ENCODE measurements at regions not wholly inside any gene's neighbourhood (a gene's known extent, or its start where the extent isn't known, plus 50 kb on each side); places are given as distances from the start of the nearest gene placed in this dataset.

DNA sequence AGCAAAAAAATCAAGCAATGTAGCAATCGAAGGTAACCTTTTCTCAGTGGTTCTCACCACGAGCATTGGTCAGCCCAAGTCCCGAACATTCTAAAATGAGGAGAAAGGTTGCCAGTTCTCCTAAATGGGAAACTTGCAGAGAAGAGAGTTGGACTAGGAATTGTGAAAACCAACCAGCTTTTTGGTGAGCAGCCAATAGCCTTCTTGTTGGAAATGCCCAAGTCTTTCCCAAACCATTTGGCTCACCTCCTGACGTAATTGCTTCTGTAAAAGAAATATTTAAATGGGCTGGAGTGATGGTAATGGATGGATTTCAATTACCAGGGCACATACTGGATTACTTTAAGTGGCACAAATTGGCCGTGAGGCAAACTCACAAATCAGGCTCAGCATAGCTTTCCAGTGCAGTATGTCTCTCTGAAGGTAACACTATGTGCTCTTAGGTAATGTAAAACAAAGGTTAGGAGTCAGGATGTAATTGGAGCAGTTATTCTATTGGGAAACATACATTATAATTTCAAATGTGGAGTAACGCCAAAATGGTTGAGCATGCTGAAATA, 423.2 kb downstream of the KLF5 start:
- in situ Hi-C loops (cut with MboI; ENCODE audit: low sequenced_read_pairs, unreplicated experiment), result no loop called here
- no peak for DNase-seq (ENCODE audit: low spot score)
- TF ChIP-seq, protein P1, sequence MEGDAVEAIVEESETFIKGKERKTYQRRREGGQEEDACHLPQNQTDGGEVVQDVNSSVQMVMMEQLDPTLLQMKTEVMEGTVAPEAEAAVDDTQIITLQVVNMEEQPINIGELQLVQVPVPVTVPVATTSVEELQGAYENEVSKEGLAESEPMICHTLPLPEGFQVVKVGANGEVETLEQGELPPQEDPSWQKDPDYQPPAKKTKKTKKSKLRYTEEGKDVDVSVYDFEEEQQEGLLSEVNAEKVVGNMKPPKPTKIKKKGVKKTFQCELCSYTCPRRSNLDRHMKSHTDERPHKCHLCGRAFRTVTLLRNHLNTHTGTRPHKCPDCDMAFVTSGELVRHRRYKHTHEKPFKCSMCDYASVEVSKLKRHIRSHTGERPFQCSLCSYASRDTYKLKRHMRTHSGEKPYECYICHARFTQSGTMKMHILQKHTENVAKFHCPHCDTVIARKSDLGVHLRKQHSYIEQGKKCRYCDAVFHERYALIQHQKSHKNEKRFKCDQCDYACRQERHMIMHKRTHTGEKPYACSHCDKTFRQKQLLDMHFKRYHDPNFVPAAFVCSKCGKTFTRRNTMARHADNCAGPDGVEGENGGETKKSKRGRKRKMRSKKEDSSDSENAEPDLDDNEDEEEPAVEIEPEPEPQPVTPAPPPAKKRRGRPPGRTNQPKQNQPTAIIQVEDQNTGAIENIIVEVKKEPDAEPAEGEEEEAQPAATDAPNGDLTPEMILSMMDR (IDR thresholded peaks at IDR 0.05; ENCODE audit: borderline replicate concordance, control extremely low read depth, extremely low read depth, insufficient read depth, missing control alignments), result no peak

DNA sequence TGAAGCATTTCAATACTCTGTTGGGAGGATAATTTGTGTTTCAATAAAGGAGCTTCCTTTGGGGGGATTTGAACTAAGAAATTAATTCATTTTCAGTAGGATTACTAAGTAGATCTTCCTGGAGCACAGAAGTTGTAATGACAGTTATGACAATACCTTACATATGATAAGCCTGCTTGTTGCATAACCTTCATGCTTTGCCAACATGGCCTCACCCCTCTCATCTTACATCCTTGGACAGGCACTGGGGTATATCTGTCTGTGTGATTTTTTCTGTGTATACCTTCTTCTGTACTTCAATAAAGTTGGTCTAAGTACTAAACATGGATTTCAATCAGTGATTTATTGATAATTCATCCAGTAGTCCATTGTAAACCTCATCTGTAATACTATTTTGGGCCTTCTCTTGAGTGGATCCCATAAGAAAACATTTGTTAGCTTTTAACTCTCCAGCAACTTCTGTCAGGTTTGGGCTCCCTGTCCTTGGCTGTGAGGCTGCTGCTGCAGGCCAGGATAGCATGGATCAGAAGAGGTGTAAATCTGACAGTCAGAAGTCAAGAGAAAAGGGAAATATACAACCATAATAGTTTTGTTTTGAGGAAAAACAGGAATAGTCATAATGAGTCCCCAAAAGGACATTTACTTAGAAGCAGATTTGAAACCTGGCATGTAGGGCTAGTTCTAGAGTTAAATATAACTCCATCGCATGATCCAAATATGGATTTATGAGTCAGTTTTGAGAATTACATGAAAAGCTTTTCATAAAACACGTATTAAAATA, 422.2 kb downstream of the KLF5 start:
- in situ Hi-C loops (cut with MboI; ENCODE audit: low sequenced_read_pairs, unreplicated experiment), result no loop called here
- TF ChIP-seq, protein P1 (IDR thresholded peaks at IDR 0.05; ENCODE audit: borderline replicate concordance, control extremely low read depth, extremely low read depth, insufficient read depth, missing control alignments), result no peak
- DNase-seq (ENCODE audit: low spot score), result no peak

- DNase-seq (ENCODE audit: low spot score), result no peak
- in situ Hi-C loops (cut with MboI; ENCODE audit: low sequenced_read_pairs, unreplicated experiment), result no loop called here
- TF ChIP-seq, protein P1 (IDR thresholded peaks at IDR 0.05; ENCODE audit: borderline replicate concordance, control extremely low read depth, extremely low read depth, insufficient read depth, missing control alignments), result no peak
These were observed 421.1 kb downstream of the KLF5 start for GRCh38 chr13:73479856-73480255.

- in situ Hi-C loops (cut with MboI; ENCODE audit: low sequenced_read_pairs, unreplicated experiment), result no loop called here
- DNase-seq (ENCODE audit: low spot score), result no peak
- TF ChIP-seq, protein P1 (IDR thresholded peaks at IDR 0.05; ENCODE audit: borderline replicate concordance, control extremely low read depth, extremely low read depth, insufficient read depth, missing control alignments), result no peak
These were observed 420.5 kb downstream of the KLF5 start for GRCh38 chr13:73479351-73479750.

DNA sequence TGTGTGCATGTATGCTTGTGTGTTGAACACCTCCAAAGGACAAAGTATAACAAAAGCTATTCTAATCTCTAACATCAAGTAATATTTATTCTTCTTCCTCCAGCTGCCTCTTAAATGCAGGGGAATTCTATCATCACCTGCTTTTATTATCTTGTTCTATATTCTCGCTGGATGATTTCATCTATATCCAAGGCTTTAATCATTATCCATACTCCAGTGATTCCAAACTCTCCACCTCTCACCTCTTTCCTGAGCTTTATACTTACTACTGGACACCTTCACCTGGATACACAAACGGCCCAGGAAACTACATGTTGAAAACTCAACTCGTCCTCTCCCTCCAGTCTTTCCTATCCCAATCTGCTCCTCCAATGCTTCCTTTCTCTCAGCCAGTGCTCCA, 418.6 kb downstream of the KLF5 start:
- TF ChIP-seq, protein P1 (IDR thresholded peaks at IDR 0.05; ENCODE audit: borderline replicate concordance, control extremely low read depth, extremely low read depth, insufficient read depth, missing control alignments), result no peak
- in situ Hi-C loops (cut with MboI; ENCODE audit: low sequenced_read_pairs, unreplicated experiment), result no loop called here

GRCh38 chr13:73473016-73473415, 414.2 kb downstream of the KLF5 start:
- in situ Hi-C loops (cut with MboI; ENCODE audit: low sequenced_read_pairs, unreplicated experiment), result no loop called here
- TF ChIP-seq, protein P1 (IDR thresholded peaks at IDR 0.05; ENCODE audit: borderline replicate concordance, control extremely low read depth, extremely low read depth, insufficient read depth, missing control alignments), result no peak
- DNase-seq (ENCODE audit: low spot score), result no peak

More for the DNA sequence above, 418.6 kb downstream of the KLF5 start:
- no peak for DNase-seq (ENCODE audit: low spot score)
